ENCODE measurements at regions not wholly inside any gene's neighbourhood (a gene's known extent, or its start where the extent isn't known, plus 50 kb on each side); places are given as distances from the start of the nearest gene placed in this dataset.

GRCh38 chr2:221908518-221908917, 336.4 kb upstream of the EPHA4 start:
- no peak for TF ChIP-seq REST (IDR thresholded peaks at IDR 0.05; ENCODE audit: insufficient replicate concordance, low read depth)
- no peak for TF ChIP-seq GABPA (IDR thresholded peaks at IDR 0.05; ENCODE audit: low read depth)
- TF ChIP-seq POLR2AphosphoS5 (IDR thresholded peaks at IDR 0.05; ENCODE audit: low read depth), result no peak
- no peak for TF ChIP-seq CTCF (IDR thresholded peaks at IDR 0.05; ENCODE audit: insufficient read depth, low read length)
- TF ChIP-seq SPI1 (IDR thresholded peaks at IDR 0.05; ENCODE audit: borderline replicate concordance, low read depth), result no peak
- no peak overlapping the region for H3K4me3 ChIP-seq (replicated peaks; ENCODE audit: insufficient read depth, low read length)
- no peak for DNase-seq (ENCODE audit: low read depth in 1 of 2, low spot score in 1 of 2)
- no peaks in the 10 kb centered on the region for H3K27me3 ChIP-seq (ENCODE audit: insufficient read depth, poor library complexity, severe bottlenecking)
- H3K27ac ChIP-seq (replicated peaks), result no peak overlapping the region

- no peaks in the 10 kb centered on the region for H3K27me3 ChIP-seq (ENCODE audit: insufficient read depth, poor library complexity, severe bottlenecking)
- no peak overlapping the region for H3K27ac ChIP-seq (replicated peaks)
- TF ChIP-seq CTCF (IDR thresholded peaks at IDR 0.05; ENCODE audit: insufficient read depth, low read length) (no peak), REST (IDR thresholded peaks at IDR 0.05; ENCODE audit: insufficient replicate concordance, low read depth) (no peak), SPI1 (IDR thresholded peaks at IDR 0.05; ENCODE audit: borderline replicate concordance, low read depth) (no peak)
- no peak for DNase-seq (ENCODE audit: low read depth in 1 of 2, low spot score in 1 of 2)
- H3K4me3 ChIP-seq (replicated peaks; ENCODE audit: insufficient read depth, low read length), result no peak overlapping the region
These were observed 325.6 kb upstream of the EPHA4 start for GRCh38 chr2:221897718-221898117.

GRCh38 chr2:221896505-221897151, 324.5 kb upstream of the EPHA4 start:
- no peak for TF ChIP-seq SPI1 (IDR thresholded peaks at IDR 0.05; ENCODE audit: borderline replicate concordance, low read depth)
- TF ChIP-seq GABPA (IDR thresholded peaks at IDR 0.05; ENCODE audit: low read depth), result no peak
- no peak for TF ChIP-seq REST (IDR thresholded peaks at IDR 0.05; ENCODE audit: insufficient replicate concordance, low read depth)
- no peak for TF ChIP-seq CTCF (IDR thresholded peaks at IDR 0.05; ENCODE audit: insufficient read depth, low read length)
- TF ChIP-seq POLR2AphosphoS5 (IDR thresholded peaks at IDR 0.05; ENCODE audit: low read depth), result no peak
- no peak for DNase-seq (ENCODE audit: low read depth in 1 of 2, low spot score in 1 of 2)
- Histone ChIP-seq H3K4me3 (replicated peaks; ENCODE audit: insufficient read depth, low read length) (no peak overlapping the region), H3K27me3 (ENCODE audit: insufficient read depth, poor library complexity, severe bottlenecking) (no peaks in the 10 kb centered on the region), H3K27ac (replicated peaks) (no peak overlapping the region)
